B cell (primary cell): ENCODE measurements at regions not wholly inside any gene's neighbourhood (a gene's known extent, or its start where the extent isn't known, plus 50 kb on each side); places are given as distances from the start of the nearest gene placed in this dataset.

ENCODE experiments used
- ATAC-seq: fragments of 200-7000 bp; cut with Tn5 transposase; one replicate; pipeline ENCODE4 v1.10.0; 2021; ENCODE audit warnings: low read depth, mild to moderate bottlenecking, moderate number of reproducible peaks, moderate library complexity
- CTCF ChIA-PET: fragments of 350-600 bp; sonication (Branson Sonifier 250); formaldehyde crosslinking; loops from one replicate; lab custom pipeline; 2021; ENCODE audit warnings: antibody characterized with exemption, inconsistent platforms; lab: Charles Lee
- POLR2A ChIA-PET: fragments of 350-600 bp; sonication (Branson Sonifier 250); formaldehyde crosslinking; loops from one replicate; lab custom pipeline; 2021; ENCODE audit warnings: antibody characterized with exemption; lab: Charles Lee
- DNase-seq: peaks from one replicate; pipeline ENCODE4 v3.0.0; 2013
- H2AFZ ChIP-seq: 2 replicates; pipeline ENCODE4 v1.6.1; 2012; ENCODE audit warnings: mild to moderate bottlenecking, low read depth, low read length; ENCODE audit not compliant: insufficient read depth, poor library complexity, severe bottlenecking
- H3K27ac ChIP-seq, 2 donors: 1 replicate in 1 of 2; 2 replicates in 1 of 2; pipeline ENCODE4 v1.5.1; 2012 to 2013; ENCODE audit warnings: low read length in 2 of 2, mild to moderate bottlenecking in 2 of 2, moderate library complexity in 1 of 2
- H3K27me3 ChIP-seq, 4 experiments: fragments of 200-600 bp in 1 of 4; sonication (generic) in 1 of 4; replicated peaks in 1 of 4; 1 replicate in 2 of 4; 2 replicates in 2 of 4; pipeline versions ENCODE4 v1.6.1 to v1.7.0; 2013 to 2016; ENCODE audit warnings: low read length in 3 of 4, mild to moderate bottlenecking in 2 of 4, mixed read lengths in 1 of 4, moderate library complexity in 1 of 4; ENCODE audit not compliant: insufficient read depth in 4 of 4, control insufficient read depth in 3 of 4; ENCODE audit errors: control extremely low read depth in 1 of 4
- H3K36me3 ChIP-seq, 2 experiments: replicated peaks in 1 of 2; 1 replicate in 1 of 2; 2 replicates in 1 of 2; pipeline versions ENCODE4 v1.6.1 to v1.7.1; 2013; ENCODE audit warnings: low read length in 1 of 2; ENCODE audit not compliant: insufficient read depth in 2 of 2, control insufficient read depth in 1 of 2; ENCODE audit errors: control extremely low read depth in 1 of 2, extremely low read depth in 1 of 2
- H3K4me1 ChIP-seq, 2 donors: fragments of 200-600 bp in 1 of 2; sonication (generic) in 1 of 2; 1 replicate in 1 of 2; 2 replicates in 1 of 2; pipeline versions ENCODE4 v1.5.1 to v1.6.1; 2013 to 2017; ENCODE audit warnings: low read length in 2 of 2; ENCODE audit not compliant: control insufficient read depth in 2 of 2, insufficient read depth in 2 of 2
- H3K4me2 ChIP-seq: replicated peaks from 2 replicates; pipeline ENCODE3; 2012; ENCODE audit warnings: mild to moderate bottlenecking, low read depth, low read length; ENCODE audit not compliant: poor library complexity, severe bottlenecking
- H3K4me3 ChIP-seq, 5 experiments: fragments of 200-600 bp in 1 of 5; sonication (generic) in 1 of 5; 1 replicate in 3 of 5; 2 replicates in 2 of 5; pipeline versions ENCODE4 v1.5.1 to v1.7.0; 2011 to 2016; ENCODE audit warnings: low read length in 4 of 5, mild to moderate bottlenecking in 4 of 5, low read depth in 2 of 5, control low read depth in 1 of 5, moderate library complexity in 1 of 5; ENCODE audit not compliant: insufficient read depth in 1 of 5; ENCODE audit errors: control extremely low read depth in 1 of 5, extremely low read depth in 1 of 5
- H3K79me2 ChIP-seq: fragments of 200-600 bp; sonication (generic); one replicate; pipeline ENCODE4 v1.6.0; 2016; ENCODE audit warnings: low read length; ENCODE audit not compliant: control insufficient read depth, insufficient read depth
- H3K9ac ChIP-seq: fragments of 200-600 bp; sonication (generic); 2 replicates; pipeline ENCODE4 v1.6.1; 2017; ENCODE audit warnings: mild to moderate bottlenecking, low read length, moderate library complexity
- H3K9me3 ChIP-seq, 3 donors: one replicate each; pipeline versions ENCODE4 v1.6.1 to v1.7.1; 2013; ENCODE audit warnings: low read length in 2 of 3; ENCODE audit not compliant: control insufficient read depth in 2 of 3, insufficient read depth in 1 of 3; ENCODE audit errors: control extremely low read depth in 1 of 3
- H4K20me1 ChIP-seq: 2 replicates; pipeline ENCODE4 v1.6.0; 2012; ENCODE audit warnings: mild to moderate bottlenecking, low read length; ENCODE audit not compliant: insufficient read depth, control insufficient read depth, poor library complexity, severe bottlenecking
- H3K27ac Mint-ChIP-seq: one replicate; pipeline ENCODE4 v1.8.0; 2021; ENCODE audit warnings: mixed read lengths
- H3K27me3 Mint-ChIP-seq: one replicate; pipeline ENCODE4 v1.8.0; 2021; ENCODE audit warnings: mixed read lengths
- H3K4me1 Mint-ChIP-seq: one replicate; pipeline ENCODE4 v1.8.0; 2021; ENCODE audit warnings: mixed read lengths
- H3K4me3 Mint-ChIP-seq: one replicate; pipeline ENCODE4 v1.8.0; 2021; ENCODE audit warnings: mixed read lengths
- H3K9me3 Mint-ChIP-seq: one replicate; pipeline ENCODE4 v1.8.0; 2022; ENCODE audit warnings: mixed read lengths; ENCODE audit not compliant: insufficient read depth
- CTCF ChIP-seq: fragments of 200-600 bp; IDR thresholded peaks from one replicate; pipeline ENCODE4 v1.8.0; 2022; ENCODE audit warnings: antibody characterized with exemption, mild to moderate bottlenecking
- EZH2 ChIP-seq: IDR thresholded peaks from 2 replicates; pipeline ENCODE4 v1.6.1; 2012; ENCODE audit warnings: borderline replicate concordance, low read depth, mild to moderate bottlenecking, moderate library complexity, low read length; ENCODE audit not compliant: insufficient read depth, poor library complexity, severe bottlenecking
- WGBS: methylation state at CpG from one replicate; pipeline ENCODE4 v1.1.5; 2013; ENCODE audit warnings: missing lambda C conversion rate; ENCODE audit not compliant: insufficient coverage; 5-methylcytosine and 5-hydroxymethylcytosine counted together
- intact Hi-C: fragments of 100-400 bp; cut with micrococcal nuclease; formaldehyde crosslinking; loops from one replicate; pipeline ENCODE4 v1.10.0; 2022

- ATAC-seq, result no peak
- peaks cover 3% of the 10 kb centered on the region for H3K27me3 Mint-ChIP-seq
- Histone ChIP-seq H3K9ac (no peak overlapping the region), H2AFZ (no peak overlapping the region), H3K4me1 (no peaks in the 10 kb centered on the region), H3K4me2 (no peak overlapping the region), H3K27me3 (no peaks in the 10 kb centered on the region), H3K36me3 (no peaks in the 10 kb centered on the region), H3K27ac (no peak overlapping the region), H3K9me3 (no peaks in the 10 kb centered on the region), H3K4me3 (no peak overlapping the region), H3K79me2 (no peaks in the 10 kb centered on the region), H4K20me1 (no peaks in the 10 kb centered on the region)
- 0% methylated on average over 1 of the region's 4 CpGs for WGBS
- no peak overlapping the region for H3K4me3 Mint-ChIP-seq
- no peak overlapping the region for H3K27ac Mint-ChIP-seq
- ChIA-PET POLR2A (no interaction called here), CTCF (no interaction called here)
- TF ChIP-seq CTCF (no peak), EZH2 (no peak)
- H3K9me3 Mint-ChIP-seq, result peaks cover 2% of the 10 kb centered on the region
- no peak for DNase-seq
- no peaks in the 10 kb centered on the region for H3K4me1 Mint-ChIP-seq
- intact Hi-C loops, result no loop called here
Observed at GRCh38 chr3:24773798-24774197, 279.1 kb upstream of the THRB start.

DNA sequence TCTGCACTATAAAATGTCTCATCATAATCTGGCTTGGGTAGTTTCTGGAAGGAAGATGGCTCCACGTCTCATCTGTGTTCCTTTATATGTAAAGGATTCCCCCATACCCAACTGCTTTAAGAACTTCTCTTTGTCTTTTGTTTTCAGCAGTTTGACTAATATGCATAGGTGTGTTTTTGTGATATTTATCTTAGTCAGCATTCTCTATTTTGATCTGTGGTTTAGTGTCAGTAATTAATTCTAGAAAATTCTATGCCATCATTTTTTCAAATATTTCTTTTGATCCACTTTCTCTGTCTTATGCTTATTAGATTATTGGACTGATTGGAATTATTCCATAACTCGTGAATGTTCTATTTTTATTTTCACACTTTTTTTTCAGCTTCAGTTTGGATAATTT is 286.3 kb upstream of the THRB start:
- no peak overlapping the region for H3K4me2 ChIP-seq
- no peak for ATAC-seq
- intact Hi-C loops, result no loop called here
- H3K9ac ChIP-seq, result no peak overlapping the region
- Mint-ChIP-seq H3K4me1 (no peaks in the 10 kb centered on the region), H3K4me3 (no peak overlapping the region), H3K27ac (no peak overlapping the region), H3K9me3 (peaks cover 7% of the 10 kb centered on the region), H3K27me3 (no peaks in the 10 kb centered on the region)
- no peaks in the 10 kb centered on the region for H3K36me3 ChIP-seq
- no peaks in the 10 kb centered on the region for H3K79me2 ChIP-seq
- H3K27ac ChIP-seq, result no peak overlapping the region
- H2AFZ ChIP-seq, result no peak overlapping the region
- whole genome bisulfite sequencing, result no CpG with 5 or more reads among the region's 2 CpGs
- no peaks in the 10 kb centered on the region for H3K4me1 ChIP-seq
- H3K4me3 ChIP-seq, result no peak overlapping the region
- H3K27me3 ChIP-seq, result no peaks in the 10 kb centered on the region
- TF ChIP-seq EZH2 (no peak), CTCF (no peak)
- H3K9me3 ChIP-seq, result peaks cover 0 to 4% (median 2%) of the 10 kb centered on the region in 3 donors
- ChIA-PET POLR2A (no interaction called here), CTCF (no interaction called here)
- no peaks in the 10 kb centered on the region for H4K20me1 ChIP-seq
- DNase-seq, result no peak
